ENCODE measurements at regions not wholly inside any gene's neighbourhood (a gene's known extent, or its start where the extent isn't known, plus 50 kb on each side); places are given as distances from the start of the nearest gene placed in this dataset.

GRCh38 chr1:62382658-62382955, 54.2 kb upstream of the USP1 start:
- H3K4me3 ChIP-seq (ENCODE audit: control insufficient read depth, low read depth, low read length), result no peak overlapping the region
- DNase-seq (ENCODE audit: low read depth), result no peak
- TF ChIP-seq, protein P1, sequence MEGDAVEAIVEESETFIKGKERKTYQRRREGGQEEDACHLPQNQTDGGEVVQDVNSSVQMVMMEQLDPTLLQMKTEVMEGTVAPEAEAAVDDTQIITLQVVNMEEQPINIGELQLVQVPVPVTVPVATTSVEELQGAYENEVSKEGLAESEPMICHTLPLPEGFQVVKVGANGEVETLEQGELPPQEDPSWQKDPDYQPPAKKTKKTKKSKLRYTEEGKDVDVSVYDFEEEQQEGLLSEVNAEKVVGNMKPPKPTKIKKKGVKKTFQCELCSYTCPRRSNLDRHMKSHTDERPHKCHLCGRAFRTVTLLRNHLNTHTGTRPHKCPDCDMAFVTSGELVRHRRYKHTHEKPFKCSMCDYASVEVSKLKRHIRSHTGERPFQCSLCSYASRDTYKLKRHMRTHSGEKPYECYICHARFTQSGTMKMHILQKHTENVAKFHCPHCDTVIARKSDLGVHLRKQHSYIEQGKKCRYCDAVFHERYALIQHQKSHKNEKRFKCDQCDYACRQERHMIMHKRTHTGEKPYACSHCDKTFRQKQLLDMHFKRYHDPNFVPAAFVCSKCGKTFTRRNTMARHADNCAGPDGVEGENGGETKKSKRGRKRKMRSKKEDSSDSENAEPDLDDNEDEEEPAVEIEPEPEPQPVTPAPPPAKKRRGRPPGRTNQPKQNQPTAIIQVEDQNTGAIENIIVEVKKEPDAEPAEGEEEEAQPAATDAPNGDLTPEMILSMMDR (conservative IDR thresholded peaks at IDR 0.05; ENCODE audit: control insufficient read depth, insufficient read depth, low read depth, low read length), result no peak

DNA sequence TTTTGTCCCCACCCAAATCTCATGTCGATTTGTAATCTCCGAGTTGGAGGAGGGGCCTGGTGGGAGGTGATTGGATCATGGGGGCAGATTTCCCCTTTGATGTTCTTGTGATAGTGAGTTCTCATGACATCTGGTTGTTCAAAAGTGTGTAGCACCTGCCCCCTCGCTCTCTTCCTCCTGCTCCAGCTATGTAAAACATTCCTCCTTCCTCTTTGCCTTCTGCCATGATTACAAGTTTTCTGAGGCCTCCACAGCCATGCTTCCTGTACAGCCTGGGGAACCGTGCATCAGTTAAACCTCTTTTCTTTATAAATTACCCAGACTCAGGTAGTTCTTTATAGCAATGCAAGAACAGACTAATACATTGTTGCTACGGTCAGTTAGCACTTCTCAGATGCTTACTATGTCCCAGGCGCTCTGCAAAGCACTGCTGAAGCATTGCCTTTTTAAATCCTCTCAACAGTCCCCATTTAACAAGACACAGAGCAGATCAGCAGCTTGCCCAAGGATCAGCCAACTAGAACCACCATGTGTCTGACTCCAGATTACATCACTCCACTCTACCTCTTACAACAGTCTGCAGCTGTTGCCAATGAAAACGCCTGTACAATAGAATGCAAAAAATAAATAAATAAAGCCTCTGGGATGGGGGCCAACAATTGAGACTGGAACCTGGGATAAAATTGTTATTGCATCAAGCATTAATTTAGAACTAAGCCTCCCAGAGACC, 52.4 kb upstream of the USP1 start:
- DNase-seq (ENCODE audit: low read depth), result peak; percentile 94
- TF ChIP-seq, protein P1 (conservative IDR thresholded peaks at IDR 0.05; ENCODE audit: control insufficient read depth, insufficient read depth, low read depth, low read length), result no peak

GRCh38 chr1:62385923-62386322, 50.9 kb upstream of the USP1 start:
- TF ChIP-seq, protein P1 (conservative IDR thresholded peaks at IDR 0.05; ENCODE audit: control insufficient read depth, insufficient read depth, low read depth, low read length), result no peak
- no peak for DNase-seq (ENCODE audit: low read depth)
- H3K4me3 ChIP-seq (ENCODE audit: control insufficient read depth, low read depth, low read length), result no peak overlapping the region

More for the DNA sequence above, 52.4 kb upstream of the USP1 start:
- H3K4me3 ChIP-seq (ENCODE audit: control insufficient read depth, low read depth, low read length), result no peak overlapping the region

DNA sequence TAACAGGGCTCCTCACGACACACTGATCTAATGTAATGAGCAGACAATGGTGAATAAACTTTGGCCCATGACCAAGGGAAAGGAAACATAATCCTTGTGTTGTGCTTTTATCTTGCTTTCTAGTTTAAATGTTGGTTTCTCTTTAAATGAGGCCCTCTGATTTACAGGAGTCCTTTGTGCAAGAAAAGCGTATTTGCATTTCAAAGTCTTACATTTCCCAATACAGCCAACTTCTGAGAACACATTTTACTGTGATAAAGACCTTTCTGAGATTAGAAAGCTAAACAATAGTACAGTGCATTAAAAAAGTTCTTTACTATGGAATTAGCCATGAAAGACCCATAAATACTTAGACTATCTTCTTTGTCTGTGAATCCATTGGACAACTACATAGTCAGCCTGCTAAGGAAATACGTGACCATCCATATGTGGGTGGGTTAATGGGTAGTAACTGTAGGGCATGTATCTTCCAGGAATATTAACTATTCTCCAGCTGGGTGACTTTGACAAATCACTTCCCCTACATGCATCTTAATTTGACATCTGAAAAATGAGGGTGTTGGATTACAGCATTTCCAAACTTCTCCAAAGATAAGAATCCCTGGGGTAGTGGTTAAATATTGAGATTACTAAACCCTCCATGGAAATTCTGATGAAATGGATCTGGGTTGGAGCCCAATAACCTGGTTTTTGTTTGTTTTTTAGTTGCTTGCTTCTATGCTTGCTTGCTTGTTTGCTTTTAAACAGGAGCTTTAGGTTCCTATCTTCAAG, 50.3 kb upstream of the USP1 start:
- peak; percentile 10 for DNase-seq (ENCODE audit: low read depth)
- TF ChIP-seq, protein P1 (conservative IDR thresholded peaks at IDR 0.05; ENCODE audit: control insufficient read depth, insufficient read depth, low read depth, low read length), result no peak
- H3K4me3 ChIP-seq (ENCODE audit: control insufficient read depth, low read depth, low read length), result no peak overlapping the region
